Chondrocyte (in vitro differentiated cells): ENCODE measurements at regions not wholly inside any gene's neighbourhood (a gene's known extent, or its start where the extent isn't known, plus 50 kb on each side); places are given as distances from the start of the nearest gene placed in this dataset.

Experiments
- DNase-seq: peaks from one replicate; pipeline ENCODE4 v3.0.0; 2021; ENCODE audit warnings: mixed read lengths, low spot score
- H3K27ac Mint-ChIP-seq: one replicate; pipeline ENCODE4 v1.8.0; 2021; ENCODE audit warnings: mild to moderate bottlenecking, moderate library complexity, mixed read lengths; ENCODE audit not compliant: unreplicated experiment
- H3K27me3 Mint-ChIP-seq: 2 replicates; pipeline ENCODE4 v1.8.0; 2021; ENCODE audit warnings: low read depth, mixed read lengths
- H3K36me3 Mint-ChIP-seq: 2 replicates; pipeline ENCODE4 v1.8.0; 2021; ENCODE audit warnings: low read depth, mixed read lengths
- H3K4me1 Mint-ChIP-seq: 2 replicates; pipeline ENCODE4 v1.8.0; 2021; ENCODE audit warnings: low read depth, mild to moderate bottlenecking, mixed read lengths
- H3K4me3 Mint-ChIP-seq: one replicate; pipeline ENCODE4 v1.8.0; 2021; ENCODE audit warnings: mild to moderate bottlenecking, moderate library complexity, mixed read lengths; ENCODE audit not compliant: unreplicated experiment
- H3K9me3 Mint-ChIP-seq: 2 replicates; pipeline ENCODE4 v1.8.0; 2021; ENCODE audit warnings: low read depth, mixed read lengths
- CTCF ChIP-seq: fragments of 200-600 bp; sonication (generic); IDR thresholded peaks from 2 replicates; pipeline ENCODE4 v1.5.0; 2021; ENCODE audit warnings: antibody characterized with exemption, mild to moderate bottlenecking, moderate library complexity

DNA sequence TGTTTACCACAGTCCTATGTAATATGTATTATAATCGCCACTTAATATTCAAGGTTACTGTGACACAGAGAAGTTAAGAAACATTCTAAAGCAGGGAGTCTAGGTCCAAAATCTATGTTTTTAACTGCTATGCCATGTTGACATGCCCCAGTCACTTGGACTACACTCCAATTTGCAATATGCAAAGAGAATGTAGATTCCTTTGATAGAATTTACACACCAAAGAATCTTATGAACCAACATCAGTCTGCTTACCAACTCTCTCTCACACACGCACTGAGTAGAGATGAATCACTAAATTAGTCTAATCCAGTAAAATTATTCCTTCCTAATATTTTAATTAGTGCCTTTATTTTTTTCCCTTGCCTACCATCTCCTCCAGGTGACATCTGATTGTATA lies 266.2 kb downstream of the OLFM3 start:
- DNase-seq, result no peak
- Mint-ChIP-seq H3K4me3 (no peak overlapping the region), H3K27me3 (peaks cover 23% of the 10 kb centered on the region), H3K4me1 (no peaks in the 10 kb centered on the region), H3K27ac (no peak overlapping the region), H3K36me3 (no peaks in the 10 kb centered on the region), H3K9me3 (peaks cover 6% of the 10 kb centered on the region)
- no peak for TF ChIP-seq CTCF

GRCh38 chr1:101732261-101732660 lies 264.5 kb downstream of the OLFM3 start:
- Mint-ChIP-seq H3K4me3 (no peak overlapping the region), H3K27me3 (peaks cover 21% of the 10 kb centered on the region), H3K4me1 (no peaks in the 10 kb centered on the region), H3K9me3 (peaks cover 2% of the 10 kb centered on the region), H3K36me3 (no peaks in the 10 kb centered on the region), H3K27ac (no peak overlapping the region)
- no peak for TF ChIP-seq CTCF
- DNase-seq, result no peak

GRCh38 chr1:101733340-101733739 lies 263.4 kb downstream of the OLFM3 start:
- no peak for TF ChIP-seq CTCF
- Mint-ChIP-seq H3K4me1 (no peaks in the 10 kb centered on the region), H3K36me3 (no peaks in the 10 kb centered on the region), H3K27me3 (peaks cover 18% of the 10 kb centered on the region), H3K9me3 (peaks cover 2% of the 10 kb centered on the region), H3K4me3 (no peak overlapping the region), H3K27ac (no peak overlapping the region)
- no peak for DNase-seq

GRCh38 chr1:101738475-101738874 lies 258.3 kb downstream of the OLFM3 start:
- no peak for TF ChIP-seq CTCF
- Mint-ChIP-seq H3K9me3 (no peaks in the 10 kb centered on the region), H3K27me3 (peaks cover 5% of the 10 kb centered on the region), H3K4me1 (peaks cover 5% of the 10 kb centered on the region), H3K27ac (no peak overlapping the region), H3K36me3 (no peaks in the 10 kb centered on the region), H3K4me3 (no peak overlapping the region)
- DNase-seq, result no peak

- DNase-seq, result no peak
- Mint-ChIP-seq H3K27ac (no peak overlapping the region), H3K9me3 (no peaks in the 10 kb centered on the region), H3K36me3 (no peaks in the 10 kb centered on the region), H3K27me3 (peaks cover 5% of the 10 kb centered on the region), H3K4me1 (peaks cover 5% of the 10 kb centered on the region), H3K4me3 (no peak overlapping the region)
- no peak for TF ChIP-seq CTCF
Observed at GRCh38 chr1:101739146-101739545, 257.6 kb downstream of the OLFM3 start.
